ENCODE measurements at regions not wholly inside any gene's neighbourhood (a gene's known extent, or its start where the extent isn't known, plus 50 kb on each side); places are given as distances from the start of the nearest gene placed in this dataset.

DNA sequence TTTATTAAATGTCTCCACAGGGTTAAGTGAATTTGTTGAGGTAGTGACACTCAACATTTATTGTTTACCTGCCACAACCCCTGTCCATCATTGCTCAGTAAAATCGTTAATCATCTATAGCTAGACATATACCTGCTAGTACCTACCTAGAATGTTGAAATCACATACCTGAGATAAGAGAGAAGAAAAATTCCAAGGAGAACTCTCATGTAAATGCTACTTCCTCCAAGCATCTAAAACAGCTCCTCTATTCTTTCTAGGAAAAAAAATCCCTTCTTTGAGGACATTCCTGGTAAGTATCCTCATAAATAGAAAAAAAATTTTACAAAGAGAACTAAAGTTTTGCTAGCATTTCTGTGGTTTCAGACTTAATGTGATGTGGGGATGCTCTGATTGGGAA is 325.1 kb downstream of the DAD1 start:
- Histone ChIP-seq H2BK120ac (ENCODE audit: low read depth, low read length) (no peak overlapping the region), H3K9me1 (ENCODE audit: insufficient read depth, low read length) (peaks cover 11% of the 10 kb centered on the region), H3K27ac (ENCODE audit: insufficient read depth, low read length) (no peak overlapping the region), H3K79me1 (ENCODE audit: low read depth in 1 of 2, low read length in 2 of 2) (no peaks in the 10 kb centered on the region), H3K36me3 (ENCODE audit: control insufficient read depth, insufficient read depth, low read length) (no peaks in the 10 kb centered on the region), H3K4me3 (ENCODE audit: insufficient read depth, low read depth, low read length) (no peak overlapping the region), H4K91ac (ENCODE audit: insufficient read depth, low read depth, low read length) (no peak overlapping the region), H4K5ac (ENCODE audit: low read depth, low read length) (no peak overlapping the region), H3K4me2 (ENCODE audit: low read depth, low read length) (no peak overlapping the region), H2BK20ac (ENCODE audit: low read depth, low read length) (no peak overlapping the region), H4K20me1 (ENCODE audit: insufficient read depth, low read length) (no peaks in the 10 kb centered on the region), H3K4me1 (ENCODE audit: control insufficient read depth, insufficient read depth, low read length) (peaks cover 7% of the 10 kb centered on the region), H3K23ac (ENCODE audit: low read depth, low read length) (no peak overlapping the region), H3K56ac (ENCODE audit: extremely low read depth, insufficient read depth, low read length) (no peak overlapping the region), H2AK5ac (ENCODE audit: low read depth, low read length) (no peak overlapping the region), H3K27me3 (ENCODE audit: control insufficient read depth, insufficient read depth, low read length) (no peaks in the 10 kb centered on the region), H2AK9ac (replicated peaks; ENCODE audit: low read depth, low read length, poor library complexity) (no peak overlapping the region), H3K4ac (ENCODE audit: low read depth, low read length) (no peak overlapping the region), H2BK15ac (ENCODE audit: low read depth, low read length) (no peak overlapping the region), H3K9ac (ENCODE audit: low read depth, low read length) (no peak overlapping the region), H2AFZ (replicated peaks; ENCODE audit: low read length, poor library complexity) (no peak overlapping the region), H2BK5ac (ENCODE audit: low read depth, low read length, poor library complexity, severe bottlenecking) (no peak overlapping the region), H3K18ac (ENCODE audit: low read depth, low read length) (no peak overlapping the region), H3K14ac (replicated peaks; ENCODE audit: low read depth, low read length) (no peak overlapping the region), H4K8ac (ENCODE audit: low read depth in 2 of 2, low read length in 2 of 2) (no peak overlapping the region), H3K9me3 (ENCODE audit: control insufficient read depth, insufficient read depth, low read length) (no peaks in the 10 kb centered on the region)
- intact Hi-C loops (cut with micrococcal nuclease) (no loop called here), in situ Hi-C loops (cut with MboI; ENCODE audit: low sequenced_read_pairs) (no loop called here), dilution Hi-C loops (cut with HindIII; ENCODE audit: low sequenced_read_pairs, unreplicated experiment) (no loop called here)
- ATAC-seq (ENCODE audit: low read depth) = no peak
- TF ChIP-seq MXI1 (IDR thresholded peaks at IDR 0.05; ENCODE audit: borderline replicate concordance, low read depth, low read length) = no peak
- no peak for TF ChIP-seq CEBPB (IDR thresholded peaks at IDR 0.05; ENCODE audit: low read depth, low read length)
- ChIA-PET POLR2A (ENCODE audit: unreplicated experiment) (no interaction called here), CTCF (interaction anchor here (0.9 kb wide), 1 partner anchor 139 kb away, joined by 3 read pairs; no protein-coding TSS in a partner anchor)
- no TSS peak for BruUV-seq (replicated peaks)
- no CpG with 5 or more reads among the region's 1 CpG for WGBS, 2 experiments (ENCODE audit: extremely low coverage in 2 of 2, insufficient read length in 1 of 2)
- DNase-seq = peak; percentile 17

Measured in IMR-90 (cell line).